ENCODE measurements at regions not wholly inside any gene's neighbourhood (a gene's known extent, or its start where the extent isn't known, plus 50 kb on each side); places are given as distances from the start of the nearest gene placed in this dataset.

GRCh38 chr5:166957782-166958181 lies 1333.7 kb upstream of the WWC1 start (continued):
- TF ChIP-seq HSF1 (IDR thresholded peaks at IDR 0.05; ENCODE audit: low read depth, low read length) (no peak), NBN (IDR thresholded peaks at IDR 0.05) (no peak), HCFC1 (IDR thresholded peaks at IDR 0.05; ENCODE audit: low read length) (no peak), CBX3 (IDR thresholded peaks at IDR 0.05; ENCODE audit: borderline replicate concordance, low read depth) (no peak), BCLAF1 (IDR thresholded peaks at IDR 0.05) (no peak)

- no peaks in the 10 kb centered on the region for H3K9me3 ChIP-seq (replicated peaks; ENCODE audit: control insufficient read depth, insufficient read depth, low read length)
- DNase-seq (ENCODE audit: low read depth, low spot score) (no peak), ATAC-seq (no peak), FAIRE-seq (no peak)
- no peaks in the 10 kb centered on the region for H3K79me2 ChIP-seq (ENCODE audit: control insufficient read depth, insufficient read depth, low read length)
- H3K4me3 ChIP-seq = no peak overlapping the region
- RAD21 ChIA-PET (ENCODE audit: unreplicated experiment) = no interaction called here
- no peaks in the 10 kb centered on the region for H4K20me1 ChIP-seq (ENCODE audit: control insufficient read depth, insufficient read depth)
- no peaks in the 10 kb centered on the region for H3K36me3 ChIP-seq (ENCODE audit: control insufficient read depth in 2 of 2, insufficient read depth in 2 of 2, low read length in 1 of 2)
- no peaks in the 10 kb centered on the region for H3K4me1 ChIP-seq (ENCODE audit: control insufficient read depth, insufficient read depth, low read length)
- no peak overlapping the region for H3K27ac ChIP-seq (ENCODE audit: control insufficient read depth, insufficient read depth)
- WGBS (ENCODE audit: insufficient coverage, insufficient replicate concordance, low lambda C conversion rate, missing lambda C conversion rate) = 0% methylated on average over 1 of the region's 1 CpG
- POLR2A ChIA-PET = no interaction called here
- H2AFZ ChIP-seq (ENCODE audit: control insufficient read depth, low read depth, low read length) = no peak overlapping the region
- intact Hi-C loops (cut with micrococcal nuclease; ENCODE audit: unreplicated experiment) (no loop called here), in situ Hi-C loops (cut with MboI) (no loop called here)
- no peaks in the 10 kb centered on the region for H3K27me3 ChIP-seq (replicated peaks in 1 of 2; ENCODE audit: control insufficient read depth in 2 of 2, insufficient read depth in 2 of 2, low read length in 1 of 2)
- CTCF ChIA-PET = no interaction called here
- H3K9ac ChIP-seq (ENCODE audit: control insufficient read depth, insufficient read depth, low read length) = no peak overlapping the region
- BruUV-seq (replicated peaks) = no TSS peak
- SMC1A ChIA-PET (ENCODE audit: uncharacterized antibody, unreplicated experiment) = no interaction called here
- TF ChIP-seq ETV6 (conservative IDR thresholded peaks at IDR 0.05 in 1 of 2, IDR thresholded peaks at IDR 0.05 in 1 of 2; ENCODE audit: borderline replicate concordance in 1 of 2, low read depth in 1 of 2) (no peak), RELB (IDR thresholded peaks at IDR 0.05; ENCODE audit: low read depth) (no peak), BACH1 (IDR thresholded peaks at IDR 0.05; ENCODE audit: borderline replicate concordance) (no peak), KLF5 (IDR thresholded peaks at IDR 0.05; ENCODE audit: partially characterized antibody) (no peak), TAF1 (IDR thresholded peaks at IDR 0.05; ENCODE audit: borderline replicate concordance, low read depth, low read length) (no peak), BRCA1 (IDR thresholded peaks at IDR 0.05; ENCODE audit: low read depth, low read length) (no peak), STAT1 (conservative IDR thresholded peaks at IDR 0.05) (no peak), MYB (IDR thresholded peaks at IDR 0.05; ENCODE audit: borderline replicate concordance, low read depth, low read length) (no peak), KDM1A (IDR thresholded peaks at IDR 0.05; ENCODE audit: borderline replicate concordance) (no peak), NR2F1 (conservative IDR thresholded peaks at IDR 0.05) (no peak), POLR2A (IDR thresholded peaks at IDR 0.05; ENCODE audit: low read depth, low read length) (no peak), SMARCA5 (IDR thresholded peaks at IDR 0.05) (no peak), BCL11A (IDR thresholded peaks at IDR 0.05; ENCODE audit: low read depth, low read length) (no peak)
- H3K4me2 ChIP-seq (ENCODE audit: control insufficient read depth, insufficient read depth) = no peak overlapping the region
Observed at GRCh38 chr5:166959766-166960165, 1331.7 kb upstream of the WWC1 start.

Data from GM12878 (cell line).